ENCODE measurements at regions not wholly inside any gene's neighbourhood (a gene's known extent, or its start where the extent isn't known, plus 50 kb on each side); places are given as distances from the start of the nearest gene placed in this dataset.
"Not testable (repeated sequence)": the region's sequence is repeated elsewhere in the genome, so short reads cannot be mapped to it uniquely, and the experiment has no call there.

DNA sequence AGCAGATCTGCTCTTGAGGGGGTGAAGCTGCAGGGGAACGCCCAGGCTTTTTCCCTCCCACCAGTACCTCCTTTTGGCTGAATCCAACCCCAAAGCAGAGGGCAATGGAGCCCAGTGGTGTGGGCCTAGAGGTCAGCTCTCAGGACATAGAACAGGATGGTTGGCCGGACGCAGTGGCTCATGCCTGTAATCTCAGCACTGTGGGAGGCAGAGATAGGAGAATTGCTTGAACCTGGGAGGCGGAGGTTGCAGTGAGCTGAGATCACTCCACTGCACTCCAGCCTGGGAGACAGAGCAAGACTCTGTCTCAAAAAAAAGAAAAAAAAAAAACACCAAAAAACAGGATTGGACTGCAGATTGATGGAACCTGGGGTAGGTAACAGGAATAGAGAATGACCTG lies 73.3 kb upstream of the ADGRL1 start:
- not testable (repeated sequence) for TF ChIP-seq POLR2A (IDR thresholded peaks at IDR 0.05; ENCODE audit: low read length); GATA1 (IDR thresholded peaks at IDR 0.05; ENCODE audit: low read depth, low read length)
